Mesothelial cell of epicardium (in vitro differentiated cells): ENCODE measurements at regions not wholly inside any gene's neighbourhood (a gene's known extent, or its start where the extent isn't known, plus 50 kb on each side); places are given as distances from the start of the nearest gene placed in this dataset.

ENCODE experiments used
- DNase-seq, 2 experiments: peaks; one replicate each; pipeline ENCODE4 v3.0.0; 2021; ENCODE audit warnings: low spot score in 2 of 2; ENCODE audit not compliant: unreplicated experiment in 2 of 2
- H3K27ac Mint-ChIP-seq: 2 replicates; pipeline ENCODE4 v1.8.0; 2021; ENCODE audit warnings: mixed read lengths
- H3K27me3 Mint-ChIP-seq: 2 replicates; pipeline ENCODE4 v1.8.0; 2021; ENCODE audit warnings: low read depth, mixed read lengths
- H3K36me3 Mint-ChIP-seq: 2 replicates; pipeline ENCODE4 v1.8.0; 2021; ENCODE audit warnings: mixed read lengths
- H3K4me1 Mint-ChIP-seq: 2 replicates; pipeline ENCODE4 v1.8.0; 2021; ENCODE audit warnings: mixed read lengths
- H3K4me3 Mint-ChIP-seq: 2 replicates; pipeline ENCODE4 v1.8.0; 2021; ENCODE audit warnings: mild to moderate bottlenecking, moderate library complexity, mixed read lengths
- H3K9me3 Mint-ChIP-seq: 2 replicates; pipeline ENCODE4 v1.8.0; 2021; ENCODE audit warnings: mixed read lengths
- CTCF ChIP-seq: fragments of 200-600 bp; sonication (generic); IDR thresholded peaks from one replicate; pipeline ENCODE4 v1.5.0; 2021; ENCODE audit warnings: antibody characterized with exemption; ENCODE audit not compliant: unreplicated experiment

GRCh38 chr3:144995856-144996255 is 1024.2 kb downstream of the DIPK2A start:
- Mint-ChIP-seq H3K36me3 (no peaks in the 10 kb centered on the region), H3K27me3 (no peaks in the 10 kb centered on the region), H3K4me3 (no peak overlapping the region), H3K4me1 (no peaks in the 10 kb centered on the region), H3K27ac (no peak overlapping the region), H3K9me3 (peaks cover 44% of the 10 kb centered on the region)
- TF ChIP-seq CTCF = no peak
- DNase-seq = no peak

GRCh38 chr3:145005427-145005826 is 1033.8 kb downstream of the DIPK2A start:
- Mint-ChIP-seq H3K27ac (no peak overlapping the region), H3K9me3 (peaks cover 30% of the 10 kb centered on the region), H3K27me3 (no peaks in the 10 kb centered on the region), H3K36me3 (peaks cover 3% of the 10 kb centered on the region), H3K4me3 (no peak overlapping the region), H3K4me1 (no peaks in the 10 kb centered on the region)
- DNase-seq = no peak
- no peak for TF ChIP-seq CTCF

DNA sequence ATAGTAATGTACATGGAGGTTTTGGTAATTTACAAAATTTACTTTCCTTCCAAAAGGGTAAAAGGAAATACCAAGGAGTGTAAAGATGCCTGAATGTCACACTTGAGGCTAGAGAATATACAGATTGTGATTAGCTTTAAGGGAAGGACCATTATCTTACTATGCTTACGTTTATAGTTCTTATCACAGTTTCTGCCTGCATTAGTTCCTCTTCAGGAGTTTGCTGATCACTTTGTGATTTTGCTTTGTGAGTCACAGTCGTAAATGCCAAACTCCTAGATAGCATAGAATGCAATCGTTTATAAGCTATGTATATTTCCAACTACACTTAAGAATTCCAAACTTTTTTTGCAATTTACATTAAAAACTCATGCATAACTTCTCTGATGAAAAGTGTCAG is 1034.6 kb downstream of the DIPK2A start:
- Mint-ChIP-seq H3K4me3 (no peak overlapping the region), H3K9me3 (peaks cover 28% of the 10 kb centered on the region)

DNA sequence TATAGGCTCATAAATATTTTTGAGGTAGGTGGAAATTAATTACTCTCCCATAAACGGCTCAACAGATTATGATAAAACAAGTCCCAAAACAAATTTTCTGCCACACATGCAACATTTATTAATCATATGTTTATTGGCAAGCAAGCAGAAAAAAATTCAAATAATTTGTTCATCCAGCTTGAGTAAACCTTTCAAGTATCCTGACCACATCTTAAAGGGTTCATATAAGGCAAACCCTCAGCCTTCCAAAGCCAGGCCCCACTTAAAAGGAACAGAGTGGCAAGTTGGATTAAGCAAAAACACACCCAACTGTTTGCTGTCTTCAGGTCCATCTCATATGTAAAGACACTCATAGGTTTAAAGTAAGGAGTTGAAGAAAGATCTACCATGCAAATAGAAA is 1042.3 kb downstream of the DIPK2A start:
- no peaks in the 10 kb centered on the region for H3K27me3 Mint-ChIP-seq
- no peak overlapping the region for H3K27ac Mint-ChIP-seq
- H3K4me3 Mint-ChIP-seq = no peak overlapping the region
- H3K36me3 Mint-ChIP-seq = no peaks in the 10 kb centered on the region
- TF ChIP-seq CTCF = no peak
- H3K4me1 Mint-ChIP-seq = peaks cover 6% of the 10 kb centered on the region
- DNase-seq = no peak
- peaks cover 4% of the 10 kb centered on the region for H3K9me3 Mint-ChIP-seq

More for the DNA sequence above, 1034.6 kb downstream of the DIPK2A start:
- H3K4me1 Mint-ChIP-seq = peaks cover 5% of the 10 kb centered on the region
- H3K36me3 Mint-ChIP-seq = peaks cover 3% of the 10 kb centered on the region
- no peaks in the 10 kb centered on the region for H3K27me3 Mint-ChIP-seq
- no peak overlapping the region for H3K27ac Mint-ChIP-seq
- DNase-seq = no peak
- no peak for TF ChIP-seq CTCF

- no peak for TF ChIP-seq CTCF
- no peak overlapping the region for H3K4me3 Mint-ChIP-seq
- no peaks in the 10 kb centered on the region for H3K27me3 Mint-ChIP-seq
- H3K27ac Mint-ChIP-seq = no peak overlapping the region
- H3K9me3 Mint-ChIP-seq = peaks cover 4% of the 10 kb centered on the region
- H3K36me3 Mint-ChIP-seq = no peaks in the 10 kb centered on the region
- peaks cover 6% of the 10 kb centered on the region for H3K4me1 Mint-ChIP-seq
- no peak for DNase-seq
Measured at GRCh38 chr3:145015253-145015652, 1043.6 kb downstream of the DIPK2A start.

- no peak for DNase-seq
Measured at GRCh38 chr3:145017959-145018358, 1046.3 kb downstream of the DIPK2A start.

More at GRCh38 chr3:145017959-145018358, 1046.3 kb downstream of the DIPK2A start:
- no peak overlapping the region for H3K27ac Mint-ChIP-seq
- H3K4me3 Mint-ChIP-seq = no peak overlapping the region
- no peaks in the 10 kb centered on the region for H3K36me3 Mint-ChIP-seq
- H3K27me3 Mint-ChIP-seq = no peaks in the 10 kb centered on the region
- H3K9me3 Mint-ChIP-seq = peaks cover 4% of the 10 kb centered on the region
- TF ChIP-seq CTCF = no peak
- no peaks in the 10 kb centered on the region for H3K4me1 Mint-ChIP-seq
